K562 (cell line): ENCODE measurements at regions not wholly inside any gene's neighbourhood (a gene's known extent, or its start where the extent isn't known, plus 50 kb on each side); places are given as distances from the start of the nearest gene placed in this dataset.

Source experiments
- ATAC-seq: fragments of 200-7000 bp; cut with Tn5 transposase; 3 replicates; pipeline ENCODE4 v1.9.1; 2020; ENCODE audit warnings: moderate library complexity
- BruUV-seq: library from RNA; stranded (reverse); fragments of 400-500 nt; replicated peaks from 2 replicates; lab custom pipeline; 2021; lab: Mats Ljungman, UMichigan
- CTCF ChIA-PET: fragments of 300-600 bp; formaldehyde crosslinking; extraction: SDS; loops from one replicate; lab custom pipeline; 2021; ENCODE audit warnings: low intra/inter-chr PET ratio; lab: Yijun Ruan, JAX
- POLR2A ChIA-PET: fragments of 300-600, 350-650 bp; sonication (Branson Sonifier 250); formaldehyde crosslinking; extraction: SDS; loops from one replicate; lab custom pipeline; 2021; ENCODE audit warnings: antibody characterized with exemption, inconsistent platforms; lab: Yijun Ruan, JAX
- DNase-seq, 4 experiments: peaks; one replicate each; pipeline versions ENCODE4 v3.0.0 to v3.0.0-alpha.2; 2011 to 2018; ENCODE audit warnings: low spot score in 3 of 4, mixed read lengths in 3 of 4; ENCODE audit errors: extremely low read depth in 1 of 4
- FAIRE-seq: peaks from 2 replicates; lab custom pipeline; 2011; peaks lifted over from hg19 to GRCh38; lab: Jason Lieb, UNC
- H2AFZ ChIP-seq: 2 replicates; pipeline ENCODE4 v1.6.0; 2011; ENCODE audit warnings: low read depth, low read length, control low read depth, inconsistent platforms
- H3K27ac ChIP-seq: fragments of 200-600 bp; 3 replicates; pipeline ENCODE4 v1.8.0; 2011; ENCODE audit warnings: low read depth, mild to moderate bottlenecking, control low read depth, inconsistent platforms, low read length, moderate library complexity, mixed read lengths; ENCODE audit errors: extremely low read depth
- H3K27me3 ChIP-seq, 2 experiments: fragments of 300-600 bp in 1 of 2; 2 replicates in 1 of 2; 3 replicates in 1 of 2; pipeline versions ENCODE4 v1.6.0 to v1.8.0; 2011; ENCODE audit warnings: inconsistent platforms in 2 of 2, low read length in 2 of 2, mild to moderate bottlenecking in 1 of 2, mixed read lengths in 1 of 2, moderate library complexity in 1 of 2; ENCODE audit not compliant: control insufficient read depth in 2 of 2, insufficient read depth in 2 of 2
- H3K36me3 ChIP-seq: fragments of 300-600 bp; 3 replicates; pipeline ENCODE4 v1.8.0; 2011; ENCODE audit warnings: mild to moderate bottlenecking, low read length, inconsistent platforms; ENCODE audit not compliant: control insufficient read depth, insufficient read depth
- H3K4me1 ChIP-seq, 2 experiments: fragments of 200-600 bp in 1 of 2; replicated peaks in 1 of 2; 2 replicates in 1 of 2; 3 replicates in 1 of 2; pipeline versions ENCODE4 v1.5.1 to v1.8.0; 2011; ENCODE audit warnings: inconsistent platforms in 2 of 2, low read length in 2 of 2, mild to moderate bottlenecking in 1 of 2, mixed read lengths in 1 of 2, moderate library complexity in 1 of 2; ENCODE audit not compliant: control insufficient read depth in 2 of 2, insufficient read depth in 2 of 2
- H3K4me2 ChIP-seq: 2 replicates; pipeline ENCODE4 v1.6.1; 2011; ENCODE audit warnings: low read length, control low read depth, inconsistent platforms, mixed read lengths; ENCODE audit not compliant: insufficient read depth
- H3K4me3 ChIP-seq: fragments of 200-600 bp; sonication (generic), shearing (Covaris generic); 2 replicates; pipeline ENCODE4 v1.5.1; 2016; ENCODE audit warnings: control low read depth, inconsistent platforms
- H3K79me2 ChIP-seq: fragments of 200-600 bp; 3 replicates; pipeline ENCODE4 v1.8.0; 2011; ENCODE audit warnings: low read length, inconsistent platforms; ENCODE audit not compliant: control insufficient read depth, insufficient read depth
- H3K9ac ChIP-seq, 2 experiments: 2 replicates each; pipeline versions ENCODE4 v1.6.0 to v1.6.1; 2011; ENCODE audit warnings: low read depth in 2 of 2, low read length in 2 of 2, control low read depth in 1 of 2, inconsistent platforms in 1 of 2, mild to moderate bottlenecking in 1 of 2, mixed read lengths in 1 of 2; ENCODE audit not compliant: insufficient read depth in 1 of 2
- H3K9me1 ChIP-seq: one replicate; pipeline ENCODE4 v1.6.0; 2011; ENCODE audit warnings: inconsistent platforms, mild to moderate bottlenecking, low read length, moderate library complexity; ENCODE audit not compliant: control insufficient read depth, insufficient read depth
- H3K9me3 ChIP-seq: replicated peaks from 2 replicates; pipeline ENCODE4 v1.5.1; 2011; ENCODE audit warnings: low read depth, low read length, inconsistent platforms; ENCODE audit not compliant: control insufficient read depth, insufficient read depth
- H4K20me1 ChIP-seq: replicated peaks from 2 replicates; pipeline ENCODE4 v1.6.1; 2011; ENCODE audit warnings: low read length, inconsistent platforms, mixed read lengths; ENCODE audit not compliant: control insufficient read depth, insufficient read depth
- ARID3A ChIP-seq: IDR thresholded peaks from 2 replicates; pipeline ENCODE4 v1.6.1; 2012; ENCODE audit warnings: low read depth, low read length, improper control_type of control experiment, borderline replicate concordance
- CBFA2T3 ChIP-seq: fragments of 450-650 bp; IDR thresholded peaks from 2 replicates; pipeline ENCODE4 v1.6.1; 2017
- CREB3L1 ChIP-seq: fragments of 450-650 bp; IDR thresholded peaks from 2 replicates; pipeline ENCODE4 v1.6.1; 2014; ENCODE audit warnings: low read depth, mild to moderate bottlenecking, moderate library complexity, borderline replicate concordance
- DACH1 ChIP-seq: fragments of 450-650 bp; IDR thresholded peaks from 2 replicates; pipeline ENCODE4 v1.6.1; 2018; ENCODE audit not compliant: partially characterized antibody
- HDGF ChIP-seq: fragments of 450-650 bp; IDR thresholded peaks from 2 replicates; pipeline ENCODE4 v1.6.1; 2016
- PTBP1 ChIP-seq: fragments of 200-400 bp; formaldehyde crosslinking; IDR thresholded peaks from 2 replicates; pipeline ENCODE4 v1.6.1; 2017; ENCODE audit warnings: low read depth, low read length
- ZNF354B ChIP-seq: fragments of 250-450 bp; sonication (Bioruptor Pico); IDR thresholded peaks from 2 replicates; pipeline ENCODE4 v1.4.0; 2020
- WGBS: fragments of 100-300 bp; shearing (Covaris generic); methylation state at CpG from one replicate; pipeline ENCODE4 v1.1.6; 2016; ENCODE audit warnings: low coverage, mixed read lengths; ENCODE audit not compliant: insufficient coverage; ENCODE audit errors: missing lambda C conversion rate; 5-methylcytosine and 5-hydroxymethylcytosine counted together
- in situ Hi-C: fragments of 300-500 bp; cut with MboI; formaldehyde crosslinking; loops from 4 replicates; pipeline ENCODE4 v1.15.0; 2018; ENCODE audit warnings: inconsistent platforms, mixed read lengths
- intact Hi-C: fragments of 100-400 bp; cut with micrococcal nuclease; formaldehyde crosslinking; loops from 2 replicates; pipeline ENCODE4 v1.14.2; 2022
- TF ChIP-seq, protein P1 (sequence below): IDR thresholded peaks from 2 replicates; pipeline ENCODE4 v1.6.1; 2011; ENCODE audit warnings: borderline replicate concordance, low read depth, mild to moderate bottlenecking, moderate library complexity, low read length; ENCODE audit not compliant: insufficient read depth, poor library complexity, severe bottlenecking
- TF ChIP-seq, protein P2 (sequence below): fragments of 450-650 bp; conservative IDR thresholded peaks from 2 replicates; pipeline ENCODE4 v1.6.1; 2016; ENCODE audit warnings: missing genetic modification characterization, low read depth, mild to moderate bottlenecking, control low read depth, missing compliant biosample characterization

DNA sequence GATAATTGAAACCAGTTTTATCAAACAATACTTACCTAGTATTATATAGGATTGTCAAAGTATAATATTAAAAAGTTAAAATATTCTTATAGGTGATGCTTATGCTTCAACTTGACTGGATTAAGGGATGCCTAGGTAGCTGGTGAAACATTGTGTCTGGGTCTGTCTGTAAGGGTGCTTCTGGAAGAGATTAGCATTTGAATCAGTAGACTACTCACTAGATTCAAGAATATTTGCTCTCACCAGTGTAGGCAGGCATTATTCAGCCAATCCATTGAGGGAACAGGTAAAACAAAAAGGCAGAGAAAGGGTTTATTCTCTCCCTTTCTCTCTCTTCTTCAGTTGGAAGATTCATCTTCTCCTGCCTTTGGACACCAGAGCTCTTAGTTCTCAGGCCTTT is 486.8 kb upstream of the GOLIM4 start:
- FAIRE-seq = no peak

DNA sequence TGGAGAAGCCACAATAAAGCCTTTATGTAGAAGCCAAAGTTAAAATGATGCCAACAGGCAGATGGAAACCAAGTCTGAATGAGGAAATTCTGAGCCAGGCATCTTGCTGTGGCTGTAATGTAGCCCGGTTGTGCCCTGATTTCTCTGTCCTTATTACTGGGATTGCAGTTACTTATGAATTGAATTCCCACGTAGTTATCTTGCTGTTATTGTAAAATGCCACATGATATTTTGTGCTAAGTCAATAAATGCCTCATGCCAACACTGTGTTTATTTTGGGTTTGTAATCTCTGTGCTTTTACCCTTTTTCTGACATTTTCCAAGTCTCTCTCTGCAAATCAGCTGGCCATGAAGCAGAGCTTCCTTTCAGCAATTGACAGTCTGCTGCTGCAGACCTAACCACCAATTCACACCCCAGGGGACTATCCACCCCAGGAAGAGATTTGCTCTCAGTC is 486.1 kb upstream of the GOLIM4 start:
- WGBS = 2% methylated on average over 2 of the region's 2 CpGs
- in situ Hi-C loops (no loop called here), intact Hi-C loops (no loop called here)
- no peak overlapping the region for H3K9ac ChIP-seq
- ChIA-PET CTCF (no interaction called here), POLR2A (no interaction called here)
- H3K36me3 ChIP-seq = no peaks in the 10 kb centered on the region
- FAIRE-seq = no peak
- H3K4me3 ChIP-seq = no peak overlapping the region
- 0 out of 2 replicates have a peak, but pooled peaks cover 2% of the 10 kb centered on the region for H3K9me3 ChIP-seq
- no peaks in the 10 kb centered on the region for H3K27me3 ChIP-seq
- no peak overlapping the region for H2AFZ ChIP-seq
- H4K20me1 ChIP-seq = no peaks in the 10 kb centered on the region
- H3K4me1 ChIP-seq = no peaks in the 10 kb centered on the region
- ATAC-seq = no peak
- DNase-seq = no peak
- no peaks in the 10 kb centered on the region for H3K9me1 ChIP-seq
- no peak overlapping the region for H3K4me2 ChIP-seq
- no peak overlapping the region for H3K27ac ChIP-seq
- no TSS peak for BruUV-seq
- no peaks in the 10 kb centered on the region for H3K79me2 ChIP-seq
- no peak for TF ChIP-seq ZNF354B (CRISPR knock-in tag)
- TF ChIP-seq, protein P1, sequence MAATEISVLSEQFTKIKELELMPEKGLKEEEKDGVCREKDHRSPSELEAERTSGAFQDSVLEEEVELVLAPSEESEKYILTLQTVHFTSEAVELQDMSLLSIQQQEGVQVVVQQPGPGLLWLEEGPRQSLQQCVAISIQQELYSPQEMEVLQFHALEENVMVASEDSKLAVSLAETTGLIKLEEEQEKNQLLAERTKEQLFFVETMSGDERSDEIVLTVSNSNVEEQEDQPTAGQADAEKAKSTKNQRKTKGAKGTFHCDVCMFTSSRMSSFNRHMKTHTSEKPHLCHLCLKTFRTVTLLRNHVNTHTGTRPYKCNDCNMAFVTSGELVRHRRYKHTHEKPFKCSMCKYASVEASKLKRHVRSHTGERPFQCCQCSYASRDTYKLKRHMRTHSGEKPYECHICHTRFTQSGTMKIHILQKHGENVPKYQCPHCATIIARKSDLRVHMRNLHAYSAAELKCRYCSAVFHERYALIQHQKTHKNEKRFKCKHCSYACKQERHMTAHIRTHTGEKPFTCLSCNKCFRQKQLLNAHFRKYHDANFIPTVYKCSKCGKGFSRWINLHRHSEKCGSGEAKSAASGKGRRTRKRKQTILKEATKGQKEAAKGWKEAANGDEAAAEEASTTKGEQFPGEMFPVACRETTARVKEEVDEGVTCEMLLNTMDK = no peak
- TF ChIP-seq ARID3A = no peak
- TF ChIP-seq PTBP1 = no peak
- no peak for TF ChIP-seq CBFA2T3
- TF ChIP-seq CREB3L1 = no peak
- TF ChIP-seq DACH1 = no peak
- no peak for TF ChIP-seq HDGF

More for the DNA sequence above, 486.8 kb upstream of the GOLIM4 start:
- Histone ChIP-seq H3K36me3 (no peaks in the 10 kb centered on the region), H3K27me3 (no peaks in the 10 kb centered on the region), H3K4me3 (no peak overlapping the region), H3K9me3 (0 out of 2 replicates have a peak, but pooled peaks cover 2% of the 10 kb centered on the region), H2AFZ (no peak overlapping the region), H4K20me1 (no peaks in the 10 kb centered on the region), H3K4me2 (no peak overlapping the region), H3K79me2 (no peaks in the 10 kb centered on the region), H3K9me1 (no peaks in the 10 kb centered on the region), H3K9ac (no peak overlapping the region), H3K27ac (no peak overlapping the region), H3K4me1 (no peaks in the 10 kb centered on the region)
- ATAC-seq = no peak
- no peak for DNase-seq
- in situ Hi-C loops (no loop called here), intact Hi-C loops (no loop called here)
- BruUV-seq = no TSS peak
- ChIA-PET CTCF (no interaction called here), POLR2A (no interaction called here)
- TF ChIP-seq, protein P2, sequence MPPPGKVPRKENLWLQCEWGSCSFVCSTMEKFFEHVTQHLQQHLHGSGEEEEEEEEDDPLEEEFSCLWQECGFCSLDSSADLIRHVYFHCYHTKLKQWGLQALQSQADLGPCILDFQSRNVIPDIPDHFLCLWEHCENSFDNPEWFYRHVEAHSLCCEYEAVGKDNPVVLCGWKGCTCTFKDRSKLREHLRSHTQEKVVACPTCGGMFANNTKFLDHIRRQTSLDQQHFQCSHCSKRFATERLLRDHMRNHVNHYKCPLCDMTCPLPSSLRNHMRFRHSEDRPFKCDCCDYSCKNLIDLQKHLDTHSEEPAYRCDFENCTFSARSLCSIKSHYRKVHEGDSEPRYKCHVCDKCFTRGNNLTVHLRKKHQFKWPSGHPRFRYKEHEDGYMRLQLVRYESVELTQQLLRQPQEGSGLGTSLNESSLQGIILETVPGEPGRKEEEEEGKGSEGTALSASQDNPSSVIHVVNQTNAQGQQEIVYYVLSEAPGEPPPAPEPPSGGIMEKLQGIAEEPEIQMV = no peak
